ENCODE measurements at regions not wholly inside any gene's neighbourhood (a gene's known extent, or its start where the extent isn't known, plus 50 kb on each side); places are given as distances from the start of the nearest gene placed in this dataset.

DNA sequence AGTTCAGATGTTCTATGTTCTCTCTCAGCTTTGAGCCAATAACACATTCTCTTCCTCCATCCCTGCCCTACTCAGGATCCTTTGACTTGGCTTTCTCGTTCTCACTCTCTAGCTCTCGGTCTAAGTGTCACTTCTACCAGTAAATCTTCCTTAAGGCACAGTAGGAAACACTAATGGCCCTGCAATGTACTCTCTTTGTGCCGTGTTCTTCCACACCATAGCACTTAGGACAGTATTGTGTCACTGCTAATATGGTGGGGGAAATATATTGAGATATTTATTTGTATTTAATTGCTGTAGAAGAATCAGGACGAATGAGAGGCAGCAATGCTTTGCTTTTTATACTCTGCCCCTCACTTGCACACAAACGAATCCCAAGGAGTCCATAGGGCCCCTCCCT lies 493.1 kb downstream of the SHISA9 start:
- no peaks in the 10 kb centered on the region for H3K79me2 ChIP-seq (ENCODE audit: control insufficient read depth, insufficient read depth, low read length)
- H3K9me3 ChIP-seq (replicated peaks; ENCODE audit: control insufficient read depth, insufficient read depth, low read length) = no peaks in the 10 kb centered on the region; the same call in 2 of the 3 replicates
- POLR2A ChIA-PET = interaction anchor here (0.8 kb wide), 1 partner anchor 410 kb away, joined by 3 read pairs; no protein-coding TSS in a partner anchor
- H3K4me3 ChIP-seq = no peak overlapping the region
- in situ Hi-C loops (cut with MboI) (no loop called here), intact Hi-C loops (cut with micrococcal nuclease; ENCODE audit: unreplicated experiment) (no loop called here)
- no peak for DNase-seq (ENCODE audit: low read depth, low spot score)
- H3K27ac ChIP-seq (ENCODE audit: control insufficient read depth, insufficient read depth) = no peak overlapping the region
- no TSS peak for BruUV-seq (replicated peaks)
- TF ChIP-seq NR2C2 (IDR thresholded peaks at IDR 0.05; ENCODE audit: borderline replicate concordance, control insufficient read depth, insufficient read length, low read depth) (no peak), NFYB (IDR thresholded peaks at IDR 0.05; ENCODE audit: insufficient read depth, low read depth, low read length) (no peak), HDAC2 (IDR thresholded peaks at IDR 0.05) (no peak), ZNF24 (IDR thresholded peaks at IDR 0.05) (no peak), ZNF274 (IDR thresholded peaks at IDR 0.05; ENCODE audit: insufficient read depth, insufficient read length) (no peak), MTA2 (IDR thresholded peaks at IDR 0.05; ENCODE audit: low read depth) (no peak), CEBPB (IDR thresholded peaks at IDR 0.05; ENCODE audit: borderline replicate concordance in 1 of 2, low read depth in 2 of 2, low read length in 2 of 2) (no peak), RCOR1 (conservative IDR thresholded peaks at IDR 0.05; ENCODE audit: low read depth, low read length) (no peak), NR2F1 (conservative IDR thresholded peaks at IDR 0.05) (no peak), NBN (IDR thresholded peaks at IDR 0.05) (no peak), WRNIP1 (IDR thresholded peaks at IDR 0.05; ENCODE audit: borderline replicate concordance, low read depth, low read length) (no peak), HDAC6 (IDR thresholded peaks at IDR 0.05; ENCODE audit: unreplicated experiment) (no peak), RBBP5 (conservative IDR thresholded peaks at IDR 0.05) (no peak)
- TF ChIP-seq, protein P1, sequence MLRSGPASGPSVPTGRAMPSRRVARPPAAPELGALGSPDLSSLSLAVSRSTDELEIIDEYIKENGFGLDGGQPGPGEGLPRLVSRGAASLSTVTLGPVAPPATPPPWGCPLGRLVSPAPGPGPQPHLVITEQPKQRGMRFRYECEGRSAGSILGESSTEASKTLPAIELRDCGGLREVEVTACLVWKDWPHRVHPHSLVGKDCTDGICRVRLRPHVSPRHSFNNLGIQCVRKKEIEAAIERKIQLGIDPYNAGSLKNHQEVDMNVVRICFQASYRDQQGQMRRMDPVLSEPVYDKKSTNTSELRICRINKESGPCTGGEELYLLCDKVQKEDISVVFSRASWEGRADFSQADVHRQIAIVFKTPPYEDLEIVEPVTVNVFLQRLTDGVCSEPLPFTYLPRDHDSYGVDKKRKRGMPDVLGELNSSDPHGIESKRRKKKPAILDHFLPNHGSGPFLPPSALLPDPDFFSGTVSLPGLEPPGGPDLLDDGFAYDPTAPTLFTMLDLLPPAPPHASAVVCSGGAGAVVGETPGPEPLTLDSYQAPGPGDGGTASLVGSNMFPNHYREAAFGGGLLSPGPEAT (IDR thresholded peaks at IDR 0.05; ENCODE audit: low read depth) = no peak
- H3K36me3 ChIP-seq (ENCODE audit: control insufficient read depth in 2 of 2, insufficient read depth in 2 of 2, low read length in 1 of 2) = no peaks in the 10 kb centered on the region
- H3K4me1 ChIP-seq (ENCODE audit: control insufficient read depth, insufficient read depth, low read length) = peaks cover 19% of the 10 kb centered on the region
- FAIRE-seq = no peak
- no peak overlapping the region for H2AFZ ChIP-seq (ENCODE audit: control insufficient read depth, low read depth, low read length)
- no peaks in the 10 kb centered on the region for H3K27me3 ChIP-seq (replicated peaks in 1 of 2; ENCODE audit: control insufficient read depth in 2 of 2, insufficient read depth in 2 of 2, low read length in 1 of 2)
- RAD21 ChIA-PET (ENCODE audit: unreplicated experiment) = interaction anchor here (1.2 to 1.4 kb wide), 3 partner anchors 18 to 848 kb away, joined by 3 read pairs; no protein-coding TSS in a partner anchor
- CTCF ChIA-PET = interaction anchor here (1.1 to 1.8 kb wide), 2 partner anchors 44 to 58 kb away, joined by 3 read pairs; no protein-coding TSS in a partner anchor
- WGBS (ENCODE audit: insufficient coverage, insufficient replicate concordance, low lambda C conversion rate, missing lambda C conversion rate) = 20% methylated on average over 5 of the region's 5 CpGs
- H3K4me2 ChIP-seq (ENCODE audit: control insufficient read depth, insufficient read depth) = no peak overlapping the region
- no peaks in the 10 kb centered on the region for H4K20me1 ChIP-seq (ENCODE audit: control insufficient read depth, insufficient read depth)
- no peak overlapping the region for H3K9ac ChIP-seq (ENCODE audit: control insufficient read depth, insufficient read depth, low read length)
- SMC1A ChIA-PET (ENCODE audit: uncharacterized antibody, unreplicated experiment) = interaction anchor here (1.4 to 5.7 kb wide), 2 partner anchors 17 to 42 kb away, joined by 3 to 40 read pairs; no protein-coding TSS in a partner anchor
- no peak for ATAC-seq
